Uterus (tissue), 2 donors: ENCODE measurements at regions not wholly inside any gene's neighbourhood (a gene's known extent, or its start where the extent isn't known, plus 50 kb on each side); places are given as distances from the start of the nearest gene placed in this dataset.

Experiments
- CTCF ChIP-seq, 4 experiments: fragments of 200-600 bp in 2 of 4; fragments of 450-650 bp in 2 of 4; sonication (generic) in 2 of 4; IDR thresholded peaks; one replicate each; pipeline ENCODE4 v1.5.1; 2016 to 2019; ENCODE audit warnings: antibody characterized with exemption in 4 of 4, mild to moderate bottlenecking in 2 of 4, moderate library complexity in 1 of 4
- POLR2A ChIP-seq, 2 donors: fragments of 450-650 bp; IDR thresholded peaks; one replicate each; pipeline ENCODE4 v1.6.1; 2016; ENCODE audit warnings: antibody characterized with exemption in 2 of 2, mild to moderate bottlenecking in 1 of 2, moderate library complexity in 1 of 2

GRCh38 chr3:168608926-168609325 lies 513.2 kb upstream of the GOLIM4 start:
- TF ChIP-seq CTCF (IDR thresholded peaks at IDR 0.05) (no peak), POLR2A (IDR thresholded peaks at IDR 0.05) (no peak)
